ENCODE measurements at regions not wholly inside any gene's neighbourhood (a gene's known extent, or its start where the extent isn't known, plus 50 kb on each side); places are given as distances from the start of the nearest gene placed in this dataset.

GRCh38 chr12:93136253-93137055, 207.4 kb upstream of the EEA1 start:
- no peak for DNase-seq

- DNase-seq = no peak
These were observed 208.8 kb upstream of the EEA1 start for GRCh38 chr12:93137656-93138612.

- no peak for DNase-seq
These were observed 210.1 kb upstream of the EEA1 start for GRCh38 chr12:93139028-93139665.

GRCh38 chr12:93140325-93140724, 211.2 kb upstream of the EEA1 start:
- no peak for DNase-seq

GRCh38 chr12:93140801-93141200, 211.7 kb upstream of the EEA1 start:
- DNase-seq = no peak

GRCh38 chr12:93142881-93143280, 213.8 kb upstream of the EEA1 start:
- no peak for DNase-seq

GRCh38 chr12:93144109-93144508, 215.0 kb upstream of the EEA1 start:
- DNase-seq = no peak

- DNase-seq = no peak
These were observed 216.0 kb upstream of the EEA1 start for GRCh38 chr12:93145086-93145485.

GRCh38 chr12:93146263-93146939, 217.3 kb upstream of the EEA1 start:
- DNase-seq = no peak

- no peak for DNase-seq
These were observed 217.9 kb upstream of the EEA1 start for GRCh38 chr12:93146970-93147369.

GRCh38 chr12:93148412-93148811, 219.3 kb upstream of the EEA1 start:
- DNase-seq = no peak

GRCh38 chr12:93149229-93149628, 220.1 kb upstream of the EEA1 start:
- no peak for DNase-seq

- DNase-seq = no peak
These were observed 222.1 kb upstream of the EEA1 start for GRCh38 chr12:93151079-93151762.

- DNase-seq = no peak
These were observed 223.5 kb upstream of the EEA1 start for GRCh38 chr12:93152617-93153016.

GRCh38 chr12:93153321-93153720, 224.2 kb upstream of the EEA1 start:
- no peak for DNase-seq

GRCh38 chr12:93154096-93154728, 223.5 kb upstream of the NUDT4 start:
- no peak for DNase-seq

GRCh38 chr12:93154753-93155480, 222.8 kb upstream of the NUDT4 start:
- no peak for DNase-seq

GRCh38 chr12:93156086-93156716, 221.5 kb upstream of the NUDT4 start:
- no peak for DNase-seq

- DNase-seq = no peak
These were observed 220.4 kb upstream of the NUDT4 start for GRCh38 chr12:93157279-93157678.

- DNase-seq = no peak
These were observed 219.5 kb upstream of the NUDT4 start for GRCh38 chr12:93158065-93158843.

All from right forelimb (tissue), 1 donor.